Hematopoietic multipotent progenitor cell treated with erythropoietin and hydrocortisone succinate and interleukin-3 and kit ligand, for 15 days (in vitro differentiated cells): ENCODE measurements at regions not wholly inside any gene's neighbourhood (a gene's known extent, or its start where the extent isn't known, plus 50 kb on each side); places are given as distances from the start of the nearest gene placed in this dataset.

ENCODE experiments used
- DNase-seq: peaks from one replicate; pipeline ENCODE4 v3.0.0-alpha.2; 2015; ENCODE audit warnings: low spot score

DNA sequence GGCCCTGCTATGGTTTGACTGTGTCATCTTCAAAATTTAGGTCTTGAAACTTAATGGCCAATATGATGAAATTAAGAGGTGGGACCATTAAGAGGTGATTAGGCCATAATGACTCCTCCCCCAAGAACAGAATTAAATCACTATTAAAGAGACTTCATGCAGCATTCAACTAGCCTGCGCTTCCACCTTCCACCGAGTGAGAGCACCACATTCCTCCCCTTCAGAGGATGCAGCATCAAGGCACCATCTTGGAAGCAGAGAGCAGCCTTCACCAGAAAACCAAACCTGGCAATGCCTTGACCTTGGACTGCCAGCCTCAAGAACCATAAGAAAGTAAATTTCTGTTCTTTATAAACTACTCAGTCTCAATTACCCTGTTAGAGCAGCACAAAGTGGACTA lies 371.1 kb upstream of the NFE2L3 start:
- peak; percentile 6 for DNase-seq

DNA sequence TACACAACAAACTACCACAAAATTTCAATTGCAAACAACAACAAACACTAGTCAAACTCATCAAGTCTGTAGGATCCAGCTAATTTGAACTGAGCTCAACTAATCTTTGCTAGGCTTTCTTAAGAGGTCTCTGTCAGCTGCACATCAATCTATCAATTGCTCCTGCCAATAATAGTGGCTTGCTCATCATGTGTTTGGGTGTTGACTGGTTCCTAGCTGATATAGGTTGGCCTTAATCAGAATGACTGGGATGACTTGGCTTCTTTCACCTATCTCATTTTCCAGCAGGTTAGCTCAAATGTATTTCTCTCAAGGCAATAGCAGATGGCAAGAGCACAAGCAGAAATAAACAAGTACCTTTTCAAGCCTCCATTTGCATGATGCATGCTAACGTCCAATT lies 370.3 kb upstream of the NFE2L3 start:
- DNase-seq, result peak; percentile 43

DNA sequence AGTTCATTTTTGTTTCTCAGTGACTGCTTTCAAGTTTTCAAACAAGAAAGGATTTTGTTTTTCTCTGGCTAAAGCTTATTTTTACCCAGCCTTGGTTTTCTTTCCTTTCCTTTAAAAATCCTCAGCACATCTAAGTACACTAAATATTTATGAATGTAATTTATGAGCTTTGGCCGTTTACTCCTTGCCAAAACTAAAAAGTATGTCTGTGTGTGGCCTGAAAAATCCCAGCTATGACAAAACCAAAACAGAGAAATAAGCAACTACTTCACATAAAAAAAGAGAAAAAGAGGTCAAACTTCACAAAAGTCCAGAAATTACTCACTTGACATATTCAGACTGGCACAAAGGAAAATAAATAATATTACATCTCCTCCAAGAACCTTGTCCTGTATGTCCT lies 365.1 kb upstream of the NFE2L3 start:
- no peak for DNase-seq

DNA sequence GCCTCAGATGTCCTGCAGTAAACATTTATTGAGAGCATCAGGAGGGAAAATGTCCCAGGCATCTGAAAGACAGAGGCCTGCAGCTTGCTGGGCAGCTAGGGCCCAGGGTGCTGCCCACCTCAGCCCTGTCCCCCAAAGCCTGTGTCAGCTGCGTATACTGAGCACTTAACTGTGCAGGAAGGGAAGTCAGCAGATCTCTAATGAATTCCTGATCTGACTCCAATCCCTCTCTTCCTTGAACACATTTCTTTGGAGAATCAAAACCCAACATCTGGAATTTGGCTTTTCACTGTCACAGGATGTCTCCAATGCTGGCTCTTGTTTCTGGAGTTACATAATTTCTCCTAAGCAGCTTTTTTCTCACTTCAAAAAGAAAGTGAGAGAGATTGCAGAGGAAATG lies 364.7 kb upstream of the NFE2L3 start:
- no peak for DNase-seq

DNA sequence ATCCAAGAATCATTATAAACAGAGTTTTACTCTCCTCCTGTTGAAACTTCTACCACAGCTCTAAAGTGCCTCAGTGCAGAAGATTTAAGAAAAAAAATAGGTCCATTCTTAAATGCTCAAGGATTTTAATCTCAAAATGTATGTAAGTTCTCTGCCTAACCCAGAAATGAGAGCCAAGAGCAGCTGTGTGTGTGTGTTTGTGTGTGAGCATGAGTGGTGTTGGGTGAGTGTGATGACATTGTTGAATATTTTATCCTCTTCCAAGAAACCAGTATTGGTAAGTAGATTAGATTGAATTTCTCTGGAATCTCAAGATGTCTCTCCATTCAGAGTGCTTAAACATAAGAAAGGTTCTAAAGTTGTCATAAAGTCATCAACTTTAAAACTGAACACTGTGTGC lies 363.6 kb upstream of the NFE2L3 start:
- DNase-seq, result no peak

DNA sequence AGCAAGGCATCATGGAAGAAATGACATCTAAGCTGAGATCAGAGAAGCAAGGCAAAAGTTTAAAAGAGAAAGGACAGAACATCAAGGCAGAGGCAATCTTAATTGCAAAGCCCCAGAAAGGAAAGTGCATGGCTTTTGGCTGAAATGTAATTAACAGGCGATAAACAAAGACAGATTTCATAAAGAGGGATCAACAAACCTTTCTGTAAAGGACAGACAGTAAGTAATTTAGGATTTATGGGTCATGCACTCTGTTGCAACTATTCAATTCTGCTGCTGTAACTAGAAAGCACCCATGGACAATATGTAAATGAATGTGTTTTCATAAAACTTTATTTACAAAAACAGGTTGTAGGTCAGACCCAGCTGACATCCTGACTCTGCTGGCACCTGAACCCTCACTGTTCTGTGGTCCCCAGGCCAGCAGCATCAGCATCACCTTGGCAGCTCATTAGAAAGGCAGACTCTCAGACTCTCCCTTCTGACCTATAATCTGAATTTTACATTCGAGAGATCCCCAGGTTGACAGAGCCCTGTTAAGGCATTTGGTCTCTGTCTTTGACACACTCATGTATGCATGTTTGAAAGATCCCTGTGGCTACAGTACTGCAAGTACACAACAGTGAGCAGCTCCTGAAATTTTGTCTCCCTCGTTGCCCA lies 362.9 kb upstream of the NFE2L3 start:
- no peak for DNase-seq

DNA sequence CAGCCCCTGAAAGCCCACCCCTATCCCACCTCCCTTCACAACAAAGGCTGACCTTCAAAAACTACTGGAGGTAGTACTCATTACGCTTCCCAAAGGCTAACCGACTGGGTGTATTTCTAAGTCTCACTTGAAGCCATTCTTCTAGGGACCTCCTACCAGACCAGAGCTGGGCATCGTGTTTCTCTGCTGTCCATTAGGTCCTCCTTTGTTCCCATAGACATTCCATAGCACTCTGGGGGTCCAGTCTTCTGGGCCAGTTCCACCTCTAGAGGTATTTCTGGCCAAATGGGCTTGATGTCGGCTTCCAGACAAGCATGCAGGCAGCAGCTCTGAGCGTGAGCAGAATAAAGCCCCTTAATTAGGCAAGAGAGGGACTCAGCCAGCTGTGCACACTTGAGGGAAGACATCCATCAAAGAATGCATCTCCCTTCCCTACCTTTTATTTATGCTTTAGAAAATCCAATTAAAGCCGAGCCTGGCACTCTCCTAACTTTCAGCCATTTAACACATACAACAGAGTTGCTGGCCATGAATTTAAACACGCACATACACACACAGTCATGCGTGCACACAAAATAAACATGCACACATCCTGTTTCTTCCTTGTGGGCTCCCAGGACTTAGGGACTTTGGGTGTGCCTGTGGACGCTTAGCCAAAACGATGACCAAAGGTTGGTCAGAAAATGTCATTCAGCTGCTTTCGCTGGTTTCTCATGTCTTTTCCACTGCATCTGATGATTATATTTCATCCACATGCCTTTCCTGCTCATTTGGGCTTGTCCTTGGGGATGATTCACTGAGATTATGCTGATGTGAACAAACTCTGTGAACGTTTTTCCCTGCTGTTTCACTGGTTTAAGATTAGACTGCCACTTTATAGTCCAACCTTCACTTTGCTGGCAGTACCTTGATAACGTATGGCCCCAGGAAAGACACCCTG lies 362.0 kb upstream of the NFE2L3 start:
- DNase-seq, result no peak

DNA sequence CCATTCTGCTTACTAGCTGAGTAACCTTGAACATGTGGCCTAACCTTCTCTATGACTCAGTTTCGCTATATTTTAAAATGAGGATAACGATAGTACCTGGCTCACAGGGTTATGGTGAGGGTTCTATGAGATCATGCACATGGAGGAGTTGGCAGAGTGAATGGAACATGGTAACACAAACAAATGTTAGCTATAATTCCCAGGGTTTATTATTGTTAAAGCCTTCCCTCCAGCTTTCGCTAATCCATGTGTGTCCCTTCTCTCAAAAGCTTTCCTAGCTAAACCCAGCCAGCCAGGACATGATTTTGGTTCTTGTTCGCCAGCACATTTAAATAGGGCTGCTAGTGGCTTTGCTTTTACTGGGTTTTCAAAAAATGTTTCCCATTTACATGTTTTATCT lies 361.0 kb upstream of the NFE2L3 start:
- DNase-seq, result no peak

DNA sequence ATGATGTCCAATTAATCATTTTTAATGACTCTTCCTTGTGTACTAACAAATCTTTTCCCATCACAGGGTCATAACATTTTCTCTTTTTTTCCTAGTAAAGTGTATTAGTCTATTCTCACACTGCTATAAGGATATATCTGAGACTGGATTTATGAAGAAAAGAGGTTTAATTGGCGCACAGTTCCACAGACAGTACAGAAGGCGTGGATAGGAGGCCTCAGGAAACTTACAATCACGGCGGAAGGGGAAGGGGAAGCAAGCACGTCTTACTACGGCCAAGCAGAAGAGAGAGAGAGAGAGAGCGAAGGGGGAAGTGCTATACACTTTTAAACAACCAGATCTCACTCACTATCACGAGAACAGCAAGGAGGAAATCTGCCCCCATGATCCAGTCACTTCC lies 359.4 kb upstream of the NFE2L3 start:
- no peak for DNase-seq

DNA sequence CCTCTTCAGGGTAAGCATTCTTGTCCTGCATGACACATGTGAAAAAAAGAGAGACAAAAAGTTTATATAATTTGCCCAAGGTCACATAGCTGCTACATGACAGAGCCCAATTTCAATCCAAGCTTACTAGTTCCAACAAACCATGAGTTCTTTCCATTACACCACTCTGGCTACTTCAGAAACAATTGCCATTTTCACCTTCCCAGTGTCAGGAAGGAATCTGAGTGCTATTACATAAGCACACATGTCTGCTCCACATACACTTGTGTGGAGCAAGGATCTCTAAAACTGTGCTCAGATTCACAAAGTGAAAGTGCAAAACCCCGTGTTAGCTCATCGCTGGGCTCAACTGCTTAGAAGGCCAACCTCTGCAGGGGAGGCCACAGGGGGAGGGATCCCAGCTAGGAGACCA lies 356.2 kb upstream of the NFE2L3 start:
- no peak for DNase-seq

DNA sequence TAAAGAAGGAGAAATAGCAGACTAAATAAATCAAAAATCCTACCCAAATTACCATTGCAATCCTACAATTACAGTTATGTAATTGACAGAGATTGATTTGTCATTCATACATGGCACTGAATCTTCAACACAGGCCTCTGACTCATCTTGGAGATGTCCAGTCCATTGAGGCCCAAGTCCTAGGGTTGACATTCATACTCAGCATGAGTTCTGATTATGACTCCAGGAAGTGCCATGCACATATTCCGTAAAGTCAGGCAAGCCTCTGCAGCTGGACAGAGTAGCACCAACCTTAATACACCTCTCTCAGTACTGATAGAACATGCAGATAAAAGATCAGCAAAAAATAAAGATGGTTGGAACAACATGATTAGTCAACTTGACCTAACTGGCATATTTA lies 353.7 kb upstream of the NFE2L3 start:
- no peak for DNase-seq

DNA sequence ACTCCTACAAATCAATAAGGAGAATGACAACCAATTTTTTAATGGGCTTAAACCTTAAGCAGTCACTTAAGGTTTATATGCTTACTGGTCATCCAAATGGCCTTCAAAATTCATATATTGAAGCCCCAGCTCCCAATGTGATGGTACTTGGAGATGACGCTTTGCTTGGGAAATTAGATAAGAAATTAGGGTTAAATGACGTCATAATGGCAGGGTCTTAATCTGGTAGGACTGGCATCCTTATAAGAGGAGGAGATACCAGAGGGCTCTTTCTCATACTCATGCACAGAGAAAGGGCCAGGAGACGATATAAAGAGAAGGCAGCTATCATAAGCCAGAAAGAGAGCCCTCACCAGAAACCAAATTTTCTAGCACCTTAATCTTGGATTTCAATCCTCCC lies 350.8 kb upstream of the NFE2L3 start:
- DNase-seq, result no peak

DNA sequence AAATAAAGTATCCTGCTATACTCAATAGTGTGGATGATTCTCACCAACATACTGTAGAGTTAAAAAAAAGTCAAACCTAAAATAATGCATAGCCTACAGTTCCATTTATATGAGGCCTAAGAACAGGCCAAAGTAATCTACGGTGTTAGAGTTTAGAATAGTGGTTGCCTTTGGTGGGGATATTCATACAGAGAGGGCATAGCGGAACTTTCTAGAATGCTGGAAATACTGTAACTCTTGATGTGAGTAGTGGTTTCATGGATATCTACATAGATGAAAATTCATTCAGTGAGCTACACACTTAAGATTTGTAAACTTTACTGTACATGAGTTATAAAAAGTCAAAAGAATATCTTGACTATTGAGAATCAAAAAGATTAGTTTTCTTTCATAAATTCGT lies 349.9 kb upstream of the NFE2L3 start:
- no peak for DNase-seq

DNA sequence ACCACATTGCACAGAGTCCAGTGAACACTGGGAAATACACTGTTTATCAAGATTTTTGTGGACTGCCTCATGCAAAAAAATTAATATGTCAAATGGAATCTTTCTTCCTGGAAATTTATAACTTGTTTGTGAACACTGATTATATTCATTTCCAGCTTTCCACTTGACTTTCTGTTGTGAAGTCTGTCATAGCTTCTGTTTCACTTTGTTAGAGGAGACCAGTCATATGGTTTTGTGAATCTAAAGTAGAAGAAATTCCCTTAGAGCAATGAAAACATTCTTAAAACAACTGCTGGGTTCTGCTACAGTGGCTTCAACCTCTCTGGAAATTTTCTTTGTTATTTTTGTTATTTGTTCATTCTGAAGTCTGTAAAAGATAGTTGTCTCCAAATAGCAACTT lies 349.5 kb upstream of the NFE2L3 start:
- DNase-seq, result no peak

DNA sequence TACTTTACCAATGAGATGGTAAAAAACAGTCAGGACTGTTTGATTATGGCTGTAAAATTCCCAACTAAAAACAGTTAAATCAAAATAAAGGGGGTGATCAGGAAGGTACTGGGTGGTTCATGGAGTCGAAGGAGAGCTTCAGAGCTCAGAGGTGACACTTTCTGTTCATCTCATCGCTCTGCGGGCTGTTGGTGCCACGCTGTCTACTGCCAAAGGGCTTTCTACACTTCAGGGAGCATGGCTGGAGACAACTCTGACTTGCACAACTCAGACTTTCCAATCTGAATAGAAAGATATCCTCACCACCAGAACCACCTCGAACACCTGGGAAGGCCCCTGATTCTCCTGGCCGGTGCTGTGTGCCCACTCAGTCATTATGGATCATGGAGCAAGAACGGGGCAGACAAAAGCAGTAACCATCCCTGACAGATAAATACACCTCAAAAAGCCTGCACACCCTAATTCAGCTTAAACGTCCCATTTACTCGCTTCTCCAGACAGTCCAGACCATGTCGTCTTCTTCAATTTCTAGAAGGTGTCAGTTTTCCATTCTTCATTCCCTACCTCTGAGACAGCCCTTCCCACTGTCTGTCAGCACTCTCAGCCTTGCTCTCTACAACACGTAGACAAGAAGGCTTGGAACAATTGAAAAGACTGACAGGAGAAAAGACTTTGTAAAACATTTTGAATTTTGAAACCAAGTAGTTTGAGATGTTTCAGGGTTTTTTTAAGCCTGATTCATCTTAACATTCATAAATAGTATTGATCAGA lies 348.7 kb upstream of the NFE2L3 start:
- DNase-seq, result no peak

DNA sequence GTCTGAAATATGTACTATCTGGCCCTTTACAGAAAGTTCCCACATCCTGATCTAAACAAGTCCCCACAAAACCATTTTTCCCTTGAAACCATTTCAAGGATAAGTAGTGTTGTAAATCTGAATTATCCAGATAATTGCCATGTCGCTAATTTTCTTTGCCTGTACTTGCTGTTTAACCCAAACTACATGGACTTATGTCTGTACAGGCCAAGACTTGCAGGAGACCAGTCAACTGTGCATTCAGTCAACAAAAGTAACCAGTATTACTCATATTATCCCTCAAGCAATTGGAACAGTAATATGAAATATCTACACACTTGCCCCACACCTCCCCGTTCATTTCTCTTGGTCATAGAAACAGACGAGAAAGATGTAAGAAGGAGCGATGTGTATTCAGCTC lies 347.8 kb upstream of the NFE2L3 start:
- no peak for DNase-seq

DNA sequence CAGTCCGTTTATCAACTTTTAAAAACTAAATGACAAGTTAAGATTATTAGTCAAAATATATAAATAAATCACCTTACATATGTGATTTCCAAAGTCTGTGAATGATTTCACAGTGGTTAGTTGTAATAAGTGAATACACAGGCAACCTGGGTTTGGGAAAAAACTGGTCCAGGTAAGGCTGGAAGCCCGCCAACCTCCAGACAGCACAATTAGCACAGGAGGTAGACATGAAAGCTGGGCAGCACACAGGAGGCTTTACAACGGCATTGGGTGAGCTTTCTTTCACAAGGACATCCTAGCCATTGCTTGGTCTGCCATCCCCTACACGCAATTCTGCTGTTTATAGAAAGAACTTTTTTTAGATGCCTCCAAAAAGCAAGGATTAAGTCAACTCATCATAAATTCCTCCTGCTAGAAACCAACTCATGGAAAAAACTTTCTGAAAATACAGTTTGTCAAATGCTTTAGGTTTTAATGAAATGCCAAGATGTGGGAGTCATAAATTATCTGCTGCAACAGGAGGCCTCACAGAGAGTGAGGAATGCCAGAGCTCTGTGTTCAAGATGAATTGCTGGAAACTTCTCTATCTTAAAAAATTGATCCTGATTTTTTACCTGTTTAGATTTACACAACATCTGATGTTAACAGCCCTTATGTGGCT lies 346.8 kb upstream of the NFE2L3 start:
- DNase-seq, result no peak

DNA sequence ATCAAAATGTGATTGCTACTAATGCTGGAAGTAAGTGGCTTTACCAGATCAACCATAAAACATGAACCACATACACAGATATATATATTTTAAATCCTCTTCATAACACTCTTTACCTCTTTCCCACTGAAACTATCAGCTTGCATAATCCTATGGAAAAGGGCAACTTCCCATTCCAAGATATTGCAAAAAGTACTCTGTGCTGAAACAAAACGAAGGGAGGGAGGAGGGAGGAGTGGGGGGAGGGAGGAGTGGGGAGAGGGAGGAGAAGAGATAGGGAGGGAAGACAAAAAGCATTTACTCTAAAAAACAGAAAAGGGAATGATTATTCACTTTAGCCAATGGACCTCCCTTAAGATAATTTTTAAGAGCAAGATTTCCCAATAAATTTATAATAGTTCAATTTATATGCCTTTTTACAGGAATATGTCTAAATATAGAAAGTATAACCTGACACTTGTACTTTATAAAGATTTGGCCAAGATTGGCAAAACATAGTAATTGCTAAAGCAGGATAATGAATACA lies 344.8 kb upstream of the NFE2L3 start:
- DNase-seq, result no peak

DNA sequence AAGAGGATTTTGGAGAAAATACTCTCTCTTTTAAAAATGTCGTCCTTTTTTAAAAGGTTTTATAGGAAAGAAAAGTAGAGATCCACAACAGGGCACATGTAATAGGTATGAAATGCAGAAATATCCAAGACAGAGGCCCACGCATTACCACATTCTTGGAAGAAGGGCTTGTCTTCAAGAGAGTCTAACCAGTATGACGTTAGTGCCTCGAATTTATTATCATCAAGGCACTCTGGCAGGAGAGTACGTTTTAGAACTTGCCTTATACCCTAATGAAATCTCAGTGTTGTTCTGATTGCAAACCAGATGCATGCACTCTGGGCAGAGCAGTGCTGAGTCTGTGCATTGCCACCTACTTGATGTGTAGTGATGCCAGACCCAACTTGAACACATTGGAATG lies 342.6 kb upstream of the NFE2L3 start:
- no peak for DNase-seq

DNA sequence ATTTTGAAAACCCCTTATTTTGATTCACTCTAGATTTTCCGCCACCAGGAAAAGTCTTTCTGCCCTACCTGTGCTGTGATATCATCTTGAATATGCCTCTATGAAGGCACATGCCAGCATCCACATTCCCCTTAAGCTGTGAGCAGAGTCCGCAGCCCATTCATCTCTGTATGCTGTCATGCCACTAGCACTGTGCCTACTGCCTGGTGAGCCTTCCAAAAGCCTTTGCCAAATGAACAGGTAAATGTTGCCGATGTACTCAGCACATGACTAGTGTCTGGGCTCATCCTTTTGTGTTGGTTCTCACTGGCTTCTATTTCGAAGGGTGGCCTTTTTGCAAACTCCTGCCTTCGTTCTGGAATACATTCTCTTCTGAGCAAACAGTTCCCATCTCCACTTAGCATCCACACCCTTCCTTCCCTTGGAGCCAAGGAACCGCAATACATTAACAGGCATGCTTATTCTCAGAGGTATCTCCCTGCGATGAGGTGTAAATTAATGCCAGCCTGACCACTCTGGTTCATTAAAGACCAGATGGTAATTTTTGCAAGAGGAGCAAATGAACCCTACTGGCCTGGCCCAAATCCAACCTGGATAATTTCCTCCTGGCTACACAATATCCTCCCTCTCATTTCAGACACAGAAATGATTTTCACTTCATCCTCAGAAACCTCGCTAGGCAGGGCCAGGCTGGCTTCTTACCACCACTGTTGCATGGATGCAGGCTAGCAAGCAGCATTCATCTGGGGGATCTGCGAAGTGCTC lies 339.7 kb upstream of the NFE2L3 start:
- no peak for DNase-seq

DNA sequence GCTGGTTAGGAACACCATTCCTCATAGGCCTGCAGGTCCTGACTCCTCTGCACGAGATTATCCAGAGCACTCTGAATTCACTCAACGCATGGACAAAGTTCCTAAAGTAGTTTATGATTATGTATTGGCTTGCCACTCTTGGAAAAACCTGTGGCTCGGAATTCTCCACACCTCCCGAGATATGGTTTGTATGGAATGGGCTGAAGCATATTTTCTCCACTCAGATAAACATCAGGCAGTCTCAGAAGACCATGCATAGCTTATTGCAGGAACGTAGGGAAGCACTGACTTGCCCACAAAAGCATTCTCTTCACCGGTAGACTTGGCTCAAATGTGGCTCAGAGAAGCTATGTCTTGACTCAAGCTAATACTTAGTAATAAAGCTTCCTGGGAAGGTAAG lies 338.6 kb upstream of the NFE2L3 start:
- DNase-seq, result no peak
